Ishikawa (cell line): ENCODE measurements at regions not wholly inside any gene's neighbourhood (a gene's known extent, or its start where the extent isn't known, plus 50 kb on each side); places are given as distances from the start of the nearest gene placed in this dataset.

ENCODE experiments used
- CEBPB ChIP-seq: IDR thresholded peaks from 2 replicates; pipeline ENCODE4 v1.6.1; 2012
- EGR1 ChIP-seq: IDR thresholded peaks from 2 replicates; pipeline ENCODE4 v1.6.1; 2012
- EP300 ChIP-seq: IDR thresholded peaks from 2 replicates; pipeline ENCODE4 v1.6.1; 2012; ENCODE audit warnings: borderline replicate concordance
- FOXM1 ChIP-seq: IDR thresholded peaks from 2 replicates; pipeline ENCODE4 v1.6.1; 2012; ENCODE audit warnings: low read depth, borderline replicate concordance
- MAX ChIP-seq: IDR thresholded peaks from 2 replicates; pipeline ENCODE4 v1.6.1; 2012
- NFIC ChIP-seq: IDR thresholded peaks from 2 replicates; pipeline ENCODE4 v1.6.1; 2012
- RAD21 ChIP-seq: IDR thresholded peaks from 2 replicates; pipeline ENCODE4 v1.6.1; 2012; ENCODE audit warnings: low read depth
- REST ChIP-seq: IDR thresholded peaks from 2 replicates; pipeline ENCODE4 v1.6.1; 2012; ENCODE audit warnings: low read depth, mild to moderate bottlenecking
- TAF1 ChIP-seq: IDR thresholded peaks from 2 replicates; pipeline ENCODE4 v1.6.1; 2012; ENCODE audit warnings: low read depth, mild to moderate bottlenecking
- TCF12 ChIP-seq: IDR thresholded peaks from 2 replicates; pipeline ENCODE4 v1.6.1; 2012; ENCODE audit warnings: low read depth
- TEAD4 ChIP-seq: IDR thresholded peaks from 2 replicates; pipeline ENCODE4 v1.6.1; 2012
- USF1 ChIP-seq: IDR thresholded peaks from 2 replicates; pipeline ENCODE4 v1.6.1; 2012
- YY1 ChIP-seq: IDR thresholded peaks from 2 replicates; pipeline ENCODE4 v1.6.1; 2012; ENCODE audit warnings: low read depth
- ZBTB7A ChIP-seq: IDR thresholded peaks from 2 replicates; pipeline ENCODE4 v1.6.1; 2012; ENCODE audit warnings: low read depth

GRCh38 chr10:52858722-52859121, 86.1 kb upstream of the MBL2 start:
- no peak for TF ChIP-seq ZBTB7A
- no peak for TF ChIP-seq MAX
- TF ChIP-seq TAF1, result no peak
- no peak for TF ChIP-seq CEBPB
- TF ChIP-seq REST, result no peak
- no peak for TF ChIP-seq RAD21
- TF ChIP-seq FOXM1, result no peak
- no peak for TF ChIP-seq YY1
- TF ChIP-seq EP300, result no peak
- no peak for TF ChIP-seq TCF12
- no peak for TF ChIP-seq TEAD4
- TF ChIP-seq USF1, result no peak
- TF ChIP-seq NFIC, result no peak
- no peak for TF ChIP-seq EGR1
